HEK293T (cell line): ENCODE measurements at regions not wholly inside any gene's neighbourhood (a gene's known extent, or its start where the extent isn't known, plus 50 kb on each side); places are given as distances from the start of the nearest gene placed in this dataset.

Experiments
- CTCF ChIA-PET: fragments of 350-600 bp; formaldehyde crosslinking; extraction: SDS; loops from one replicate; lab custom pipeline; 2021; ENCODE audit warnings: antibody characterized with exemption, inconsistent platforms; lab: Yijun Ruan, JAX
- POLR2A ChIA-PET: fragments of 350-600 bp; formaldehyde crosslinking; extraction: SDS; loops from one replicate; lab custom pipeline; 2020; ENCODE audit warnings: antibody characterized with exemption, inconsistent platforms; lab: Yijun Ruan, JAX
- DNase-seq: peaks from one replicate; pipeline ENCODE4 v3.0.0; 2012; ENCODE audit warnings: mixed read lengths; ENCODE audit errors: extremely low spot score
- ARNT ChIP-seq: fragments of 450-650 bp; IDR thresholded peaks from 2 replicates; pipeline ENCODE4 v1.6.1; 2017; ENCODE audit warnings: mild to moderate bottlenecking
- BHLHE40 ChIP-seq: fragments of 450-650 bp; IDR thresholded peaks from 2 replicates; pipeline ENCODE4 v1.6.1; 2016; ENCODE audit warnings: mild to moderate bottlenecking, moderate library complexity, borderline replicate concordance
- CTBP1 ChIP-seq: fragments of 450-650 bp; IDR thresholded peaks from 2 replicates; pipeline ENCODE4 v1.6.1; 2016; ENCODE audit warnings: borderline replicate concordance
- ELF4 ChIP-seq: fragments of 450-650 bp; IDR thresholded peaks from 2 replicates; pipeline ENCODE4 v1.6.1; 2017; ENCODE audit warnings: antibody characterized with exemption
- FOXA1 ChIP-seq: fragments of 450-650 bp; IDR thresholded peaks from 2 replicates; pipeline ENCODE4 v1.6.1; 2016; ENCODE audit warnings: mild to moderate bottlenecking
- FOXK2 ChIP-seq: fragments of 450-650 bp; IDR thresholded peaks from 2 replicates; pipeline ENCODE4 v1.6.1; 2016; ENCODE audit warnings: mild to moderate bottlenecking
- FOXM1 ChIP-seq: fragments of 450-650 bp; IDR thresholded peaks from 2 replicates; pipeline ENCODE4 v1.6.1; 2017; ENCODE audit warnings: mild to moderate bottlenecking, borderline replicate concordance
- HDGF ChIP-seq: fragments of 450-650 bp; IDR thresholded peaks from 2 replicates; pipeline ENCODE4 v1.6.1; 2017; ENCODE audit warnings: antibody characterized with exemption, borderline replicate concordance
- L3MBTL2 ChIP-seq: fragments of 450-650 bp; conservative IDR thresholded peaks from 2 replicates; pipeline ENCODE4 v1.6.1; 2016; ENCODE audit warnings: mild to moderate bottlenecking
- LEF1 ChIP-seq: fragments of 450-650 bp; IDR thresholded peaks from 2 replicates; pipeline ENCODE4 v1.6.1; 2017; ENCODE audit warnings: mild to moderate bottlenecking, borderline replicate concordance
- NFRKB ChIP-seq: fragments of 450-650 bp; IDR thresholded peaks from 2 replicates; pipeline ENCODE4 v1.6.1; 2016; ENCODE audit warnings: mild to moderate bottlenecking, moderate library complexity
- SP1 ChIP-seq: fragments of 450-650 bp; IDR thresholded peaks from 2 replicates; pipeline ENCODE4 v1.6.1; 2017
- SUZ12 ChIP-seq: fragments of 450-650 bp; IDR thresholded peaks from 2 replicates; pipeline ENCODE4 v1.6.1; 2016; ENCODE audit warnings: mild to moderate bottlenecking
- TARDBP ChIP-seq: fragments of 450-650 bp; IDR thresholded peaks from 2 replicates; pipeline ENCODE4 v1.6.1; 2016
- ZNF384 ChIP-seq: fragments of 450-650 bp; IDR thresholded peaks from 2 replicates; pipeline ENCODE4 v1.6.1; 2016
- TF ChIP-seq, protein P1 (sequence below): fragments of 450-650 bp; IDR thresholded peaks from 2 replicates; pipeline ENCODE4 v1.6.1; 2016

GRCh38 chr1:87615491-87615890 is 286.8 kb downstream of the LMO4 start:
- TF ChIP-seq TARDBP: no peak
- ChIA-PET CTCF (interaction anchor here (1.3 kb wide), 1 partner anchor 15 kb away, joined by 5 read pairs; no protein-coding TSS in a partner anchor), POLR2A (no interaction called here)
- DNase-seq: no peak

GRCh38 chr1:87615901-87616300 is 287.2 kb downstream of the LMO4 start:
- TF ChIP-seq ELF4 (no peak), CTBP1 (no peak), TARDBP (no peak), HDGF (no peak), FOXA1 (no peak), ARNT (no peak), ZNF384 (no peak)
- DNase-seq: no peak
- ChIA-PET POLR2A (no interaction called here), CTCF (interaction anchor here (1.3 kb wide), 1 partner anchor 15 kb away, joined by 5 read pairs; no protein-coding TSS in a partner anchor)

- CTCF ChIA-PET: no interaction called here
- no peak for DNase-seq
- TF ChIP-seq BHLHE40 (no peak), NFRKB (no peak), TARDBP (no peak), SP1 (no peak), ARNT (no peak), LEF1 (no peak), ZNF384 (no peak), FOXA1 (no peak), ELF4 (no peak), FOXK2 (no peak), SUZ12 (no peak)
- TF ChIP-seq, protein P1, sequence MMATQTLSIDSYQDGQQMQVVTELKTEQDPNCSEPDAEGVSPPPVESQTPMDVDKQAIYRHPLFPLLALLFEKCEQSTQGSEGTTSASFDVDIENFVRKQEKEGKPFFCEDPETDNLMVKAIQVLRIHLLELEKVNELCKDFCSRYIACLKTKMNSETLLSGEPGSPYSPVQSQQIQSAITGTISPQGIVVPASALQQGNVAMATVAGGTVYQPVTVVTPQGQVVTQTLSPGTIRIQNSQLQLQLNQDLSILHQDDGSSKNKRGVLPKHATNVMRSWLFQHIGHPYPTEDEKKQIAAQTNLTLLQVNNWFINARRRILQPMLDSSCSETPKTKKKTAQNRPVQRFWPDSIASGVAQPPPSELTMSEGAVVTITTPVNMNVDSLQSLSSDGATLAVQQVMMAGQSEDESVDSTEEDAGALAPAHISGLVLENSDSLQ: no peak
- POLR2A ChIA-PET: no interaction called here
Measured at GRCh38 chr1:87620807-87621206, 292.1 kb downstream of the LMO4 start.

- ChIA-PET CTCF (no interaction called here), POLR2A (no interaction called here)
- DNase-seq: no peak
- TF ChIP-seq FOXA1: no peak
- TF ChIP-seq, protein P1: no peak
- no peak for TF ChIP-seq FOXM1
- no peak for TF ChIP-seq BHLHE40
- TF ChIP-seq SUZ12: no peak
Measured at GRCh38 chr1:87629673-87630072, 301.0 kb downstream of the LMO4 start.

GRCh38 chr1:87632232-87632631 is 303.6 kb downstream of the LMO4 start:
- CTCF ChIA-PET: no interaction called here
- no peak for DNase-seq
- POLR2A ChIA-PET: interaction anchor here (1.5 kb wide), 1 partner anchor 304 kb away, joined by 3 read pairs; the partner anchor contains the start of gene LMO4
- TF ChIP-seq SP1 (no peak), ELF4 (no peak)

DNA sequence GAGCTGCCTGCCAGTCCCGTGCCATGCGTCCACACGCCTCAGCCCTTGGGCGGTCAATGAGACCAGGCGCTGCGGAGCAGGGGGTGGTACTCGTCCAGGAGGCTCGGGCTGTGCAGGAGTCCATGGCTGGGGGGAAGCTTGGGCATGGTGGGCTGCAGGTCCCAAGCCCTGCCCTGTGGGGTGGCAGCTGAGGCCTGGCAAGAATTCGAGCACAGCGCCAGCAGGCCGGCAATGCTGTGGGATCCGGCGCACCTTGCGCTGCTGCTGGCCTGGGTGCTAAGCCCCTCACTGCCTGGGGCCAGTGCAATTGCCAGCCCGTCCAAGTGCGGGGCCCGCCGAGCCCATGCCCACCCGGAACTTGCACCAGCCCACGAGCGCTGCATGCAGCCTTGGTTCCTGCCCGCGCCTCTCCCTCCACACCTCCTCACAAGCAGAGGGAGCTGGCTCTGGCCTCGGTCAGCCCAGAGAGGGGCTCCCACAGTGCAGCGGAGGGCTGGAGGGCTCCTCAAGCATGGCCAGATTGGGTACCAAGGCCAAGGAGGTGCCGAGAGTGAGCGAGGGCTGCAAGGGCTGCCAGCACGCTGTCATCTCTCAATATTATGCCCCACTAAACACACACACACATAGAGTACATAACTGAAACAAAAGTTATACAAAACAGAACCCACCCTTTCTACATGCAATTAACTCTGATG is 307.7 kb downstream of the LMO4 start:
- TF ChIP-seq ELF4 (no peak), ZNF384 (no peak), FOXA1 (no peak), LEF1 (no peak), FOXK2 (no peak), L3MBTL2 (no peak)
- ChIA-PET CTCF (no interaction called here), POLR2A (no interaction called here)
- no peak for DNase-seq

DNA sequence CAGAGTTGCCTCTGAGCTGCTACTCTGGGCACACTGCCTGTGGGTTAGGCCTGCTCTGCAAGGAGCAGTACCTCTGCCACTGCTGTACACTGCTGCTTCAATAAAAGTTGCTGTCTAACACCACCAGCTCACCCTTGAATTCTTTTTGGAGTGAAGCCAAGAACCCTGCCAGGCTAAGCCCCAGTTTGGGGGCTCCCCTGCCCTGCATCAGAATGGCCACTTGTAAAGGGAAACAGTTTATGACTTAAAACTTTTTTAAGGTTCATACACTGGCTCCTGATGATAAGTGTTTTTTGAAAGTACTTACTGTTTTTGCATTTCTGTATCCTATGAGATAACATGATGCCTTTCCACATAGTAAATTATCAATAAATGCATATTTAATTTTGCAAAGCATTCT is 310.0 kb downstream of the LMO4 start:
- ChIA-PET POLR2A (no interaction called here), CTCF (interaction anchor here (0.7 kb wide), 1 partner anchor 1844 kb away, joined by 3 read pairs; no protein-coding TSS in a partner anchor)
- no peak for TF ChIP-seq BHLHE40
- TF ChIP-seq, protein P1: no peak
- no peak for TF ChIP-seq SP1
- no peak for TF ChIP-seq FOXK2
- TF ChIP-seq NFRKB: no peak
- TF ChIP-seq FOXM1: no peak
- TF ChIP-seq ARNT: no peak
- no peak for TF ChIP-seq L3MBTL2
- no peak for TF ChIP-seq SUZ12
- DNase-seq: no peak

GRCh38 chr1:87641996-87642395 is 313.3 kb downstream of the LMO4 start:
- no peak for DNase-seq
- ChIA-PET CTCF (interaction anchor here (0.6 kb wide), 1 partner anchor 97 kb away, joined by 3 read pairs; no protein-coding TSS in a partner anchor), POLR2A (no interaction called here)
- no peak for TF ChIP-seq FOXA1
- TF ChIP-seq FOXM1: no peak
- no peak for TF ChIP-seq L3MBTL2
- TF ChIP-seq ELF4: no peak
- no peak for TF ChIP-seq BHLHE40
- TF ChIP-seq NFRKB: no peak
- no peak for TF ChIP-seq ZNF384
- TF ChIP-seq ARNT: no peak
- TF ChIP-seq SP1: no peak
- no peak for TF ChIP-seq FOXK2
- TF ChIP-seq, protein P1: no peak
- no peak for TF ChIP-seq CTBP1
